DOHH2 (cell line): ENCODE measurements at regions not wholly inside any gene's neighbourhood (a gene's known extent, or its start where the extent isn't known, plus 50 kb on each side); places are given as distances from the start of the nearest gene placed in this dataset.
A peak's percentile ranks its signal among the peaks of the same experiment; 100 is the strongest.

Source experiments
- H3F3A ChIP-seq: fragments of 200-600 bp; sonication (generic), shearing (Covaris generic); 2 replicates; pipeline ENCODE4 v1.6.0; 2016; ENCODE audit warnings: antibody characterized with exemption, mild to moderate bottlenecking; ENCODE audit not compliant: control insufficient read depth, insufficient read depth
- H3K27ac ChIP-seq: fragments of 200-600 bp; sonication (generic); 2 replicates; pipeline ENCODE4 v1.5.1; 2014; ENCODE audit warnings: low read depth, mild to moderate bottlenecking, low read length, moderate library complexity
- H3K27me3 ChIP-seq: fragments of 200-600 bp; sonication (generic); 2 replicates; pipeline ENCODE4 v1.6.1; 2014; ENCODE audit warnings: mild to moderate bottlenecking, low read length, mixed read lengths; ENCODE audit not compliant: control insufficient read depth
- H3K36me3 ChIP-seq: fragments of 200-600 bp; sonication (generic); 2 replicates; pipeline ENCODE4 v1.6.1; 2014; ENCODE audit warnings: mild to moderate bottlenecking, low read length, moderate library complexity, mixed read lengths; ENCODE audit not compliant: control insufficient read depth
- H3K4me1 ChIP-seq: fragments of 200-600 bp; sonication (generic); 2 replicates; pipeline ENCODE4 v1.6.1; 2014; ENCODE audit warnings: mild to moderate bottlenecking, low read length, mixed read lengths; ENCODE audit not compliant: control insufficient read depth
- H3K4me2 ChIP-seq: fragments of 200-600 bp; sonication (generic); 2 replicates; pipeline ENCODE4 v1.6.0; 2014; ENCODE audit warnings: mild to moderate bottlenecking, low read length, moderate library complexity
- H3K4me3 ChIP-seq: fragments of 200-600 bp; sonication (generic); 2 replicates; pipeline ENCODE4 v1.5.1; 2014; ENCODE audit warnings: mild to moderate bottlenecking, low read length, mixed read lengths
- H3K79me2 ChIP-seq: fragments of 200-600 bp; sonication (generic); 2 replicates; pipeline ENCODE4 v1.6.1; 2014; ENCODE audit warnings: mild to moderate bottlenecking, low read length, mixed read lengths; ENCODE audit not compliant: control insufficient read depth
- H3K9me2 ChIP-seq: fragments of 200-600 bp; sonication (generic); replicated peaks from 2 replicates; pipeline ENCODE4 v1.6.1; 2014; ENCODE audit warnings: mild to moderate bottlenecking, low read length, mixed read lengths; ENCODE audit not compliant: control insufficient read depth
- H3K9me3 ChIP-seq: fragments of 200-600 bp; sonication (generic); 2 replicates; pipeline ENCODE4 v1.6.1; 2014; ENCODE audit warnings: antibody characterized with exemption, low read length, mixed read lengths; ENCODE audit not compliant: control insufficient read depth, insufficient read depth
- H4K20me1 ChIP-seq: fragments of 200-600 bp; sonication (generic); 2 replicates; pipeline ENCODE4 v1.6.0; 2014; ENCODE audit warnings: low read depth, mild to moderate bottlenecking, antibody characterized with exemption, low read length, moderate library complexity; ENCODE audit not compliant: control insufficient read depth, insufficient read depth
- CTCF ChIP-seq: fragments of 200-600 bp; sonication (generic); IDR thresholded peaks from one replicate; pipeline ENCODE4 v1.5.1; 2014; ENCODE audit warnings: antibody characterized with exemption, mild to moderate bottlenecking, low read depth, low read length; ENCODE audit not compliant: poor library complexity, severe bottlenecking
- EZH2phosphoT487 ChIP-seq: fragments of 200-600 bp; sonication (generic); IDR thresholded peaks from 2 replicates; pipeline ENCODE4 v1.6.1; 2017; ENCODE audit warnings: borderline replicate concordance, mild to moderate bottlenecking, antibody characterized with exemption, low read length, moderate library complexity, mixed read lengths

DNA sequence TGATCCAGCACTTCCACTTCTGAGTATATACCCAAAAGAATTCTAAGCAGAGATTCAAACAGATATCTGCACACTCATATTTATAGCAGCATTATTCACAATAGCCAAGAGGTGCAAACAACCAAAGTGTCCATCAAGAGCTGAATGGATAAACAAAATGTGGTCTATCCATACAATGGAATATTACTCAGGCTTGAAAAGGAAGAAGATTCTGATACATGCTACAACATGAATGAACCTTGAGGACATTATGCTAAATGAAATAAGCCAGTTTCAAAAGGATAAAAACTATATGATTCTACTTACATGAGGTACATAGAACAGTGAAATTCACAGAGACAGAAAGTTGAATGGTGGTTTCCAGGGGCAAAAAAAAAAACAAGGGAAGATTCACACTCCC, 88.9 kb downstream of the CCDC185 start:
- Histone ChIP-seq H3K9me3 (no peaks in the 10 kb centered on the region), H3K27ac (no peak overlapping the region), H3K4me2 (no peak overlapping the region), H3K4me1 (no peaks in the 10 kb centered on the region), H3K27me3 (no peaks in the 10 kb centered on the region), H3K9me2 (no peaks in the 10 kb centered on the region), H3F3A (no peaks in the 10 kb centered on the region), H3K4me3 (no peak overlapping the region), H4K20me1 (no peaks in the 10 kb centered on the region), H3K36me3 (no peaks in the 10 kb centered on the region), H3K79me2 (no peaks in the 10 kb centered on the region)
- no peak for TF ChIP-seq CTCF
- TF ChIP-seq EZH2phosphoT487 = no peak

DNA sequence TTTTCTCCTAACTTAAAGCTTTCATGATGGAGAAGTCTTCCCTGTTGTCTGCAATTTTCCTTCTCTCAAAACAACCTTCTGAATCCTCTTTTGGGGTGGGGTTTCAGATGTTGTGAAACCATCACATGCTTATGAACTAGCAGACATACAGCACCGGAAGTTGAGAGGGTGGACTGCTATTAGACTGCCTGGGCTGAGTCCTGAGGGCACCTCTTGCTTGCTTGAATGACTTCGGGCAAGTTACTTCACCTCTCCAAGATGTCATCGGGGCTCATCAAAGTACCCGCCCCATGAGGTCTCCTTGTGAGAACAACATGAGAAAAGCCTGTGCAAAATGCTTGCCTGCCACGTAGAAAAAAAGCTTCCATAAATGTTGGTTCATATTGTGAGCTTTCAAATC, 89.6 kb downstream of the CCDC185 start:
- H3F3A ChIP-seq = no peaks in the 10 kb centered on the region
- H3K4me2 ChIP-seq = no peak overlapping the region
- H3K4me1 ChIP-seq = no peaks in the 10 kb centered on the region
- no peaks in the 10 kb centered on the region for H3K9me2 ChIP-seq
- no peak for TF ChIP-seq CTCF
- H4K20me1 ChIP-seq = no peaks in the 10 kb centered on the region
- H3K79me2 ChIP-seq = no peaks in the 10 kb centered on the region
- no peaks in the 10 kb centered on the region for H3K9me3 ChIP-seq
- no peak overlapping the region for H3K4me3 ChIP-seq
- H3K27ac ChIP-seq = no peak overlapping the region
- H3K36me3 ChIP-seq = no peaks in the 10 kb centered on the region
- no peaks in the 10 kb centered on the region for H3K27me3 ChIP-seq

GRCh38 chr1:223483511-223483910, 90.3 kb downstream of the CCDC185 start:
- Histone ChIP-seq H3K36me3 (no peaks in the 10 kb centered on the region), H3K4me1 (no peaks in the 10 kb centered on the region), H3K9me2 (no peaks in the 10 kb centered on the region), H3K9me3 (no peaks in the 10 kb centered on the region), H3K4me3 (no peak overlapping the region), H3K27me3 (no peaks in the 10 kb centered on the region), H3K4me2 (no peak overlapping the region), H3F3A (no peaks in the 10 kb centered on the region), H3K27ac (no peak overlapping the region), H4K20me1 (no peaks in the 10 kb centered on the region), H3K79me2 (no peaks in the 10 kb centered on the region)
- TF ChIP-seq CTCF (no peak), EZH2phosphoT487 (no peak)

- Histone ChIP-seq H3K27ac (no peak overlapping the region), H3K27me3 (no peaks in the 10 kb centered on the region), H3K9me3 (no peaks in the 10 kb centered on the region), H3K9me2 (no peaks in the 10 kb centered on the region), H3F3A (no peaks in the 10 kb centered on the region), H4K20me1 (no peaks in the 10 kb centered on the region), H3K36me3 (no peaks in the 10 kb centered on the region), H3K4me3 (no peak overlapping the region), H3K4me1 (no peaks in the 10 kb centered on the region), H3K79me2 (no peaks in the 10 kb centered on the region), H3K4me2 (no peak overlapping the region)
- peak; percentile 26 for TF ChIP-seq CTCF
- no peak for TF ChIP-seq EZH2phosphoT487
Observed at GRCh38 chr1:223486366-223486765, 93.2 kb downstream of the CCDC185 start.
